Common myeloid progenitor, CD34-positive (primary cell): ENCODE measurements at regions not wholly inside any gene's neighbourhood (a gene's known extent, or its start where the extent isn't known, plus 50 kb on each side); places are given as distances from the start of the nearest gene placed in this dataset.

Experiments
- CTCF ChIA-PET: fragments of 350-600 bp; sonication (Branson Sonifier 250); formaldehyde crosslinking; loops from one replicate; lab custom pipeline; 2021; ENCODE audit warnings: antibody characterized with exemption; lab: Charles Lee
- POLR2A ChIA-PET: fragments of 350-600 bp; sonication (Branson Sonifier 250); formaldehyde crosslinking; loops from one replicate; lab custom pipeline; 2021; ENCODE audit warnings: antibody characterized with exemption; lab: Charles Lee
- DNase-seq, 3 donors: peaks; one replicate each; pipeline versions ENCODE4 v3.0.0 to v3.0.0-alpha.2; 2013
- H3K27ac ChIP-seq, 2 experiments: 1 replicate in 1 of 2; 2 replicates in 1 of 2; pipeline ENCODE4 v1.7.0; 2013; ENCODE audit warnings: inconsistent platforms in 2 of 2, low read length in 2 of 2, mild to moderate bottlenecking in 2 of 2, low read depth in 1 of 2, moderate library complexity in 1 of 2; ENCODE audit not compliant: severe bottlenecking in 2 of 2, insufficient read depth in 1 of 2, poor library complexity in 1 of 2
- H3K27me3 ChIP-seq, 5 experiments: replicated peaks in 2 of 5; 1 replicate in 3 of 5; 2 replicates in 2 of 5; pipeline versions ENCODE4 v1.6.1 to v1.7.0; 2013; ENCODE audit warnings: low read length in 4 of 5, mild to moderate bottlenecking in 2 of 5, moderate library complexity in 2 of 5, inconsistent platforms in 1 of 5; ENCODE audit not compliant: insufficient read depth in 5 of 5, control insufficient read depth in 4 of 5
- H3K36me3 ChIP-seq, 4 experiments: 1 replicate in 2 of 4; 2 replicates in 2 of 4; pipeline versions ENCODE4 v1.6.1 to v1.7.0; 2013; ENCODE audit warnings: low read length in 3 of 4, control low read depth in 1 of 4, mild to moderate bottlenecking in 1 of 4; ENCODE audit not compliant: control insufficient read depth in 4 of 4, insufficient read depth in 4 of 4
- H3K4me1 ChIP-seq, 4 experiments: 1 replicate in 3 of 4; 2 replicates in 1 of 4; pipeline versions ENCODE4 v1.6.1 to v1.7.1; 2013; ENCODE audit warnings: low read length in 3 of 4, mild to moderate bottlenecking in 3 of 4, control low read depth in 1 of 4, inconsistent platforms in 1 of 4, moderate library complexity in 1 of 4; ENCODE audit not compliant: control insufficient read depth in 4 of 4, insufficient read depth in 4 of 4; ENCODE audit errors: control extremely low read depth in 1 of 4
- H3K4me3 ChIP-seq, 7 experiments: 1 replicate in 4 of 7; 2 replicates in 3 of 7; pipeline versions ENCODE4 v1.5.1 to v1.7.0; 2013; ENCODE audit warnings: mild to moderate bottlenecking in 7 of 7, low read length in 6 of 7, moderate library complexity in 6 of 7, inconsistent platforms in 2 of 7, low read depth in 2 of 7, control low read depth in 1 of 7; ENCODE audit not compliant: insufficient read depth in 4 of 7, control insufficient read depth in 1 of 7; ENCODE audit errors: extremely low read depth in 1 of 7
- H3K9me3 ChIP-seq, 5 experiments: 1 replicate in 4 of 5; 2 replicates in 1 of 5; pipeline versions ENCODE4 v1.6.1 to v1.7.1; 2013; ENCODE audit warnings: low read length in 4 of 5, mild to moderate bottlenecking in 2 of 5, inconsistent platforms in 1 of 5, low read depth in 1 of 5, moderate library complexity in 1 of 5; ENCODE audit not compliant: control insufficient read depth in 4 of 5, insufficient read depth in 2 of 5; ENCODE audit errors: control extremely low read depth in 1 of 5
- WGBS: methylation state at CpG from one replicate; pipeline ENCODE4 v1.1.5; 2013; ENCODE audit not compliant: insufficient coverage; 5-methylcytosine and 5-hydroxymethylcytosine counted together

- Histone ChIP-seq H3K4me1 (no peaks in the 10 kb centered on the region), H3K27ac (no peak overlapping the region), H3K4me3 (no peak overlapping the region), H3K9me3 (no peaks in the 10 kb centered on the region), H3K27me3 (no peaks in the 10 kb centered on the region), H3K36me3 (no peaks in the 10 kb centered on the region)
- ChIA-PET CTCF (no interaction called here), POLR2A (no interaction called here)
- WGBS = 95% methylated on average over 3 of the region's 6 CpGs
- DNase-seq = no peak
Measured at GRCh38 chr20:22100686-22101085, 395.2 kb downstream of the PAX1 start.

GRCh38 chr20:22099348-22099747, 393.9 kb downstream of the PAX1 start:
- Histone ChIP-seq H3K27me3 (no peaks in the 10 kb centered on the region), H3K36me3 (no peaks in the 10 kb centered on the region), H3K4me1 (no peaks in the 10 kb centered on the region), H3K9me3 (peaks cover 0 to 3% (median 0%) of the 10 kb centered on the region in 5 experiments), H3K4me3 (no peak overlapping the region), H3K27ac (no peak overlapping the region)
- no peak for DNase-seq
- CTCF ChIA-PET = no interaction called here
- WGBS = 91% methylated on average over 3 of the region's 3 CpGs
- POLR2A ChIA-PET = no interaction called here

GRCh38 chr20:22098511-22098910, 393.0 kb downstream of the PAX1 start:
- DNase-seq = no peak
- Histone ChIP-seq H3K4me3 (no peak overlapping the region), H3K4me1 (no peaks in the 10 kb centered on the region), H3K27me3 (no peaks in the 10 kb centered on the region), H3K9me3 (peaks cover 0 to 3% (median 0%) of the 10 kb centered on the region in 5 experiments), H3K27ac (no peak overlapping the region), H3K36me3 (no peaks in the 10 kb centered on the region)
- ChIA-PET POLR2A (no interaction called here), CTCF (no interaction called here)
- WGBS = no CpG with 5 or more reads among the region's 2 CpGs

- H3K27ac ChIP-seq = no peak overlapping the region
- ChIA-PET CTCF (no interaction called here), POLR2A (no interaction called here)
- H3K27me3 ChIP-seq = no peaks in the 10 kb centered on the region
- no peak for DNase-seq
- 60% methylated on average over 1 of the region's 1 CpG for WGBS
- peaks cover 4 to 23% (median 10%) of the 10 kb centered on the region in 5 experiments for H3K9me3 ChIP-seq
- no peak overlapping the region for H3K4me3 ChIP-seq
- H3K36me3 ChIP-seq = no peaks in the 10 kb centered on the region
- H3K4me1 ChIP-seq = no peaks in the 10 kb centered on the region
Measured at GRCh38 chr20:22093122-22093521, 387.7 kb downstream of the PAX1 start.

GRCh38 chr20:22088882-22089281, 383.4 kb downstream of the PAX1 start:
- no peak overlapping the region for H3K4me3 ChIP-seq
- no peaks in the 10 kb centered on the region for H3K4me1 ChIP-seq
- CTCF ChIA-PET = no interaction called here
- POLR2A ChIA-PET = no interaction called here
- H3K9me3 ChIP-seq = peaks cover 4 to 20% (median 10%) of the 10 kb centered on the region in 5 experiments
- no peak for DNase-seq
- 100% methylated on average over 2 of the region's 4 CpGs for WGBS
- no peaks in the 10 kb centered on the region for H3K27me3 ChIP-seq
- no peaks in the 10 kb centered on the region for H3K36me3 ChIP-seq
- no peak overlapping the region for H3K27ac ChIP-seq

- Histone ChIP-seq H3K9me3 (peaks cover 0 to 3% (median 0%) of the 10 kb centered on the region in 5 experiments), H3K27ac (no peak overlapping the region), H3K27me3 (no peaks in the 10 kb centered on the region), H3K36me3 (no peaks in the 10 kb centered on the region), H3K4me1 (no peaks in the 10 kb centered on the region), H3K4me3 (no peak overlapping the region)
- no peak for DNase-seq
- CTCF ChIA-PET = no interaction called here
- no CpG with 5 or more reads among the region's 1 CpG for WGBS
- POLR2A ChIA-PET = no interaction called here
Measured at GRCh38 chr20:22080985-22081384, 375.5 kb downstream of the PAX1 start.

GRCh38 chr20:22074635-22075034, 369.2 kb downstream of the PAX1 start:
- WGBS = no CpG with 5 or more reads among the region's 1 CpG
- ChIA-PET CTCF (no interaction called here), POLR2A (no interaction called here)
- Histone ChIP-seq H3K9me3 (peaks cover 0 to 3% (median 0%) of the 10 kb centered on the region in 5 experiments), H3K36me3 (no peaks in the 10 kb centered on the region), H3K4me3 (no peak overlapping the region), H3K27ac (no peak overlapping the region), H3K4me1 (no peaks in the 10 kb centered on the region), H3K27me3 (no peaks in the 10 kb centered on the region)
- no peak for DNase-seq
